Astrocyte (in vitro differentiated cells and primary cell): ENCODE measurements at regions not wholly inside any gene's neighbourhood (a gene's known extent, or its start where the extent isn't known, plus 50 kb on each side); places are given as distances from the start of the nearest gene placed in this dataset.

Experiments
- DNase-seq: peaks from one replicate; pipeline ENCODE4 v3.0.0-alpha.2; 2010; ENCODE audit warnings: low read depth
- FAIRE-seq: peaks from 2 replicates; lab custom pipeline; 2011; peaks lifted over from hg19 to GRCh38; lab: Jason Lieb, UNC
- H2AFZ ChIP-seq: 2 replicates; pipeline ENCODE4 v1.6.0; 2012; ENCODE audit warnings: low read depth, low read length, inconsistent platforms
- H3K27ac ChIP-seq: 2 replicates; pipeline ENCODE4 v1.5.1; 2011; ENCODE audit warnings: low read depth, low read length, inconsistent platforms
- H3K27me3 ChIP-seq: 2 replicates; pipeline ENCODE4 v1.6.0; 2011; ENCODE audit warnings: low read length, inconsistent platforms; ENCODE audit not compliant: insufficient read depth
- H3K36me3 ChIP-seq: 2 replicates; pipeline ENCODE4 v1.5.1; 2011; ENCODE audit warnings: low read length, inconsistent platforms; ENCODE audit not compliant: insufficient read depth
- H3K4me1 ChIP-seq: 2 replicates; pipeline ENCODE4 v1.5.1; 2011; ENCODE audit warnings: low read length, inconsistent platforms; ENCODE audit not compliant: insufficient read depth
- H3K4me2 ChIP-seq: 2 replicates; pipeline ENCODE4 v1.6.0; 2012; ENCODE audit warnings: low read length, inconsistent platforms
- H3K4me3 ChIP-seq: 2 replicates; pipeline ENCODE4 v1.5.1; 2011; ENCODE audit warnings: low read depth, mild to moderate bottlenecking, low read length, inconsistent platforms; ENCODE audit not compliant: insufficient read depth
- H3K79me2 ChIP-seq: 2 replicates; pipeline ENCODE4 v1.6.0; 2012; ENCODE audit warnings: mild to moderate bottlenecking, low read length, inconsistent platforms; ENCODE audit not compliant: insufficient read depth
- H3K9ac ChIP-seq: 2 replicates; pipeline ENCODE4 v1.6.0; 2012; ENCODE audit warnings: mild to moderate bottlenecking, low read length, inconsistent platforms
- H3K9me3 ChIP-seq: 2 replicates; pipeline ENCODE4 v1.5.1; 2012; ENCODE audit warnings: low read depth, mild to moderate bottlenecking, low read length, inconsistent platforms; ENCODE audit not compliant: insufficient read depth
- H4K20me1 ChIP-seq: 2 replicates; pipeline ENCODE4 v1.6.0; 2012; ENCODE audit warnings: low read length, inconsistent platforms; ENCODE audit not compliant: insufficient read depth
- H3K27ac Mint-ChIP-seq: one replicate; pipeline ENCODE4 v1.8.0; 2021; ENCODE audit warnings: mild to moderate bottlenecking, mixed read lengths; ENCODE audit not compliant: unreplicated experiment
- H3K27me3 Mint-ChIP-seq: one replicate; pipeline ENCODE4 v1.8.0; 2021; ENCODE audit warnings: low read depth, mixed read lengths; ENCODE audit not compliant: unreplicated experiment
- H3K36me3 Mint-ChIP-seq: one replicate; pipeline ENCODE4 v1.8.0; 2021; ENCODE audit warnings: low read depth, mixed read lengths; ENCODE audit not compliant: unreplicated experiment
- H3K4me1 Mint-ChIP-seq: one replicate; pipeline ENCODE4 v1.8.0; 2021; ENCODE audit warnings: low read depth, mixed read lengths; ENCODE audit not compliant: unreplicated experiment
- H3K4me3 Mint-ChIP-seq: one replicate; pipeline ENCODE4 v1.8.0; 2021; ENCODE audit warnings: mild to moderate bottlenecking, moderate library complexity, mixed read lengths; ENCODE audit not compliant: unreplicated experiment
- H3K9me3 Mint-ChIP-seq: one replicate; pipeline ENCODE4 v1.8.0; 2021; ENCODE audit warnings: mild to moderate bottlenecking, mixed read lengths; ENCODE audit not compliant: unreplicated experiment
- EZH2 ChIP-seq: IDR thresholded peaks from 2 replicates; pipeline ENCODE4 v1.6.1; 2012; ENCODE audit warnings: mild to moderate bottlenecking, low read length, inconsistent platforms; ENCODE audit not compliant: insufficient read depth
- TF ChIP-seq, protein P1 (sequence below): IDR thresholded peaks from 2 replicates; pipeline ENCODE4 v1.5.1; 2011; ENCODE audit warnings: low read depth, mild to moderate bottlenecking, inconsistent platforms, low read length, moderate library complexity; ENCODE audit not compliant: insufficient read depth

GRCh38 chr10:129310881-129311280, 156.2 kb upstream of the MGMT start:
- Histone ChIP-seq H3K36me3 (no peaks in the 10 kb centered on the region), H3K4me3 (no peak overlapping the region), H2AFZ (no peak overlapping the region), H3K9me3 (no peaks in the 10 kb centered on the region), H3K4me2 (no peak overlapping the region), H3K79me2 (no peaks in the 10 kb centered on the region), H3K27me3 (no peaks in the 10 kb centered on the region), H4K20me1 (no peaks in the 10 kb centered on the region), H3K27ac (no peak overlapping the region), H3K9ac (no peak overlapping the region), H3K4me1 (no peaks in the 10 kb centered on the region)
- FAIRE-seq (no peak), DNase-seq (no peak)
- H3K36me3 Mint-ChIP-seq, result no peaks in the 10 kb centered on the region
- H3K27me3 Mint-ChIP-seq, result peaks cover 3% of the 10 kb centered on the region
- no peak overlapping the region for H3K27ac Mint-ChIP-seq
- no peak overlapping the region for H3K4me3 Mint-ChIP-seq
- H3K9me3 Mint-ChIP-seq, result peaks cover 2% of the 10 kb centered on the region
- no peak for TF ChIP-seq EZH2
- TF ChIP-seq, protein P1, sequence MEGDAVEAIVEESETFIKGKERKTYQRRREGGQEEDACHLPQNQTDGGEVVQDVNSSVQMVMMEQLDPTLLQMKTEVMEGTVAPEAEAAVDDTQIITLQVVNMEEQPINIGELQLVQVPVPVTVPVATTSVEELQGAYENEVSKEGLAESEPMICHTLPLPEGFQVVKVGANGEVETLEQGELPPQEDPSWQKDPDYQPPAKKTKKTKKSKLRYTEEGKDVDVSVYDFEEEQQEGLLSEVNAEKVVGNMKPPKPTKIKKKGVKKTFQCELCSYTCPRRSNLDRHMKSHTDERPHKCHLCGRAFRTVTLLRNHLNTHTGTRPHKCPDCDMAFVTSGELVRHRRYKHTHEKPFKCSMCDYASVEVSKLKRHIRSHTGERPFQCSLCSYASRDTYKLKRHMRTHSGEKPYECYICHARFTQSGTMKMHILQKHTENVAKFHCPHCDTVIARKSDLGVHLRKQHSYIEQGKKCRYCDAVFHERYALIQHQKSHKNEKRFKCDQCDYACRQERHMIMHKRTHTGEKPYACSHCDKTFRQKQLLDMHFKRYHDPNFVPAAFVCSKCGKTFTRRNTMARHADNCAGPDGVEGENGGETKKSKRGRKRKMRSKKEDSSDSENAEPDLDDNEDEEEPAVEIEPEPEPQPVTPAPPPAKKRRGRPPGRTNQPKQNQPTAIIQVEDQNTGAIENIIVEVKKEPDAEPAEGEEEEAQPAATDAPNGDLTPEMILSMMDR, result no peak
- no peaks in the 10 kb centered on the region for H3K4me1 Mint-ChIP-seq

GRCh38 chr10:129319934-129320333, 147.1 kb upstream of the MGMT start:
- Histone ChIP-seq H3K27ac (no peak overlapping the region), H3K79me2 (no peaks in the 10 kb centered on the region), H3K27me3 (peaks cover 3% of the 10 kb centered on the region), H3K4me3 (no peak overlapping the region), H2AFZ (no peak overlapping the region), H3K4me1 (no peaks in the 10 kb centered on the region), H3K9ac (no peak overlapping the region), H3K4me2 (no peak overlapping the region), H4K20me1 (no peaks in the 10 kb centered on the region), H3K9me3 (peaks cover 4% of the 10 kb centered on the region), H3K36me3 (no peaks in the 10 kb centered on the region)
- Mint-ChIP-seq H3K9me3 (peaks cover 5% of the 10 kb centered on the region), H3K4me1 (peaks cover 3% of the 10 kb centered on the region), H3K4me3 (no peak overlapping the region), H3K27ac (no peak overlapping the region), H3K27me3 (peaks cover 4% of the 10 kb centered on the region), H3K36me3 (no peaks in the 10 kb centered on the region)
- TF ChIP-seq, protein P1, result no peak
- no peak for TF ChIP-seq EZH2
- no peak for DNase-seq
- no peak for FAIRE-seq

DNA sequence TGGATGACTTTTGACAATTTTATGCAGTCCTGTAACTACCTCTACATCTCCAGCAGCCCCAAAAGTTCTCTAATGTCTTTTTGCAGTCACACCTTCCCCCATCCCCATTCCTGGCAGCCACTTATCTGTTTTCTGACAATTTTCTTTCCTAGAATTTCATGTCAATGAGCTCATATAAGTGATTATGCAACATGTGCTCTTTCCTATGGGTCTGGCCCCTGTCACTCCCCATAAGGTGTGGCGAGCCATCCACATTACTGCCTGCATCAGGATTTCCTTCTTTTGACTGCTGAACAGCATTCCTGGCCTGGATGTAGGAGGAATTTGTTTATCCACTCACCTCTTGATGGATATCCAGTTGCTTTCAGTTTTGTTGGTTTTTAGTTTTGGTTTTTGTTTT, 146.7 kb upstream of the MGMT start:
- Mint-ChIP-seq H3K4me3 (no peak overlapping the region), H3K36me3 (no peaks in the 10 kb centered on the region), H3K27ac (no peak overlapping the region), H3K27me3 (peaks cover 2% of the 10 kb centered on the region), H3K4me1 (peaks cover 3% of the 10 kb centered on the region), H3K9me3 (peaks cover 5% of the 10 kb centered on the region)
- Histone ChIP-seq H3K4me1 (no peaks in the 10 kb centered on the region), H3K79me2 (no peaks in the 10 kb centered on the region), H3K27ac (no peak overlapping the region), H3K27me3 (peaks cover 3% of the 10 kb centered on the region), H3K9ac (no peak overlapping the region), H3K36me3 (no peaks in the 10 kb centered on the region), H3K9me3 (peaks cover 4% of the 10 kb centered on the region), H4K20me1 (no peaks in the 10 kb centered on the region), H3K4me3 (no peak overlapping the region), H2AFZ (no peak overlapping the region), H3K4me2 (no peak overlapping the region)
- FAIRE-seq (no peak), DNase-seq (no peak)
- TF ChIP-seq EZH2, result no peak
- TF ChIP-seq, protein P1, result no peak
